ENCODE measurements at regions not wholly inside any gene's neighbourhood (a gene's known extent, or its start where the extent isn't known, plus 50 kb on each side); places are given as distances from the start of the nearest gene placed in this dataset.
"Not testable (repeated sequence)": the region's sequence is repeated elsewhere in the genome, so short reads cannot be mapped to it uniquely, and the experiment has no call there.

GRCh38 chr5:6289239-6289638 is 89.1 kb downstream of the MED10 start:
- DNase-seq (ENCODE audit: low read depth), result no peak
- no peak for TF ChIP-seq CTCF (IDR thresholded peaks at IDR 0.05; ENCODE audit: insufficient read depth, low read depth, low read length, missing control alignments)
- H3K4me3 ChIP-seq (ENCODE audit: low read length), result no peak overlapping the region

GRCh38 chr5:6287176-6287575 is 91.2 kb downstream of the MED10 start:
- no peak for TF ChIP-seq CTCF (IDR thresholded peaks at IDR 0.05; ENCODE audit: insufficient read depth, low read depth, low read length, missing control alignments)
- H3K4me3 ChIP-seq (ENCODE audit: low read length), result no peak overlapping the region
- no peak for DNase-seq (ENCODE audit: low read depth)

- no peak for TF ChIP-seq CTCF (IDR thresholded peaks at IDR 0.05; ENCODE audit: insufficient read depth, low read depth, low read length, missing control alignments)
- no peak overlapping the region for H3K4me3 ChIP-seq (ENCODE audit: low read length)
- DNase-seq (ENCODE audit: low read depth), result no peak
Measured at GRCh38 chr5:6286404-6286803, 91.9 kb downstream of the MED10 start.

GRCh38 chr5:6284491-6284890 is 93.9 kb downstream of the MED10 start:
- not testable (repeated sequence) for H3K4me3 ChIP-seq (ENCODE audit: low read length); DNase-seq (ENCODE audit: low read depth)

- TF ChIP-seq CTCF (IDR thresholded peaks at IDR 0.05; ENCODE audit: insufficient read depth, low read depth, low read length, missing control alignments), result no peak
- no peak for DNase-seq (ENCODE audit: low read depth)
- H3K4me3 ChIP-seq (ENCODE audit: low read length), result no peak overlapping the region
Measured at GRCh38 chr5:6282352-6282751, 96.0 kb downstream of the MED10 start.

- TF ChIP-seq CTCF (IDR thresholded peaks at IDR 0.05; ENCODE audit: insufficient read depth, low read depth, low read length, missing control alignments), result no peak
- no peak overlapping the region for H3K4me3 ChIP-seq (ENCODE audit: low read length)
- DNase-seq (ENCODE audit: low read depth), result no peak
Measured at GRCh38 chr5:6281818-6282217, 96.5 kb downstream of the MED10 start.

- H3K4me3 ChIP-seq (ENCODE audit: low read length), result no peak overlapping the region
- DNase-seq (ENCODE audit: low read depth), result no peak
- no peak for TF ChIP-seq CTCF (IDR thresholded peaks at IDR 0.05; ENCODE audit: insufficient read depth, low read depth, low read length, missing control alignments)
Measured at GRCh38 chr5:6280425-6281100, 97.8 kb downstream of the MED10 start.
